ENCODE measurements at regions not wholly inside any gene's neighbourhood (a gene's known extent, or its start where the extent isn't known, plus 50 kb on each side); places are given as distances from the start of the nearest gene placed in this dataset.

DNA sequence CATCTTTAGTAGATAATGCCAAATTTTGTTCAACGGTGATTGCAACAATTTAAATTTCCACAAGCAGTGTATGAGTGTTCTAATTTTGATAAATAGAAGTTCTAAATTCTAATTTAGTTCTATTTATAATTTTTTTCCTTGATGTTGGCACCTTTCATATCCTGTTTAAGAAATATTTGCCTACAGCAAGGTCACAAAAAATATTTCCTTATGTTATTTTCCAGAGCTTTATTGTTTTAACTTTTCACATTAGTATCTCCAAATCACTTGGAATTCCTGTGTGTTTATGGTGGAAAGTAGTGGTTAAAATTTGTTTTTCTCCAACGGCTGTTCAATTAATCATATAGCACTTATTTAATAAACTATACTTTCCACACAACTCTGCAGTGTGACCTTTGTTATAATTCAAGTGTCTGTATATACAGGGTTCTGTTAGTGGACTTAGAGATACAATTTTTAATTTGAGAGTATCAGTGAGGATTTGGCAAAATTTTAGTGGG lies 94.3 kb upstream of the CD55 start:
- TF ChIP-seq POLR2AphosphoS5 (IDR thresholded peaks at IDR 0.05; ENCODE audit: low read depth, low read length) (no peak), POLR2A (IDR thresholded peaks at IDR 0.05; ENCODE audit: low read depth, low read length) (no peak), SPI1 (IDR thresholded peaks at IDR 0.05; ENCODE audit: low read depth, low read length) (no peak), TAF1 (IDR thresholded peaks at IDR 0.05; ENCODE audit: low read depth, low read length) (no peak), POU2F2 (IDR thresholded peaks at IDR 0.05; ENCODE audit: low read depth, low read length) (no peak)
